ENCODE measurements at regions not wholly inside any gene's neighbourhood (a gene's known extent, or its start where the extent isn't known, plus 50 kb on each side); places are given as distances from the start of the nearest gene placed in this dataset.

- peaks cover 8% of the 10 kb centered on the region for H3K4me1 ChIP-seq
- H3K4me3 ChIP-seq = no peak overlapping the region
- FAIRE-seq (no peak), DNase-seq (ENCODE audit: low read depth in 1 of 2, low spot score in 1 of 2) (peak in 1 of 2 experiments; percentile 26), ATAC-seq (peak; percentile 63 to 72; a peak in 4 of 6 replicates)
- H3K9me3 ChIP-seq = no peaks in the 10 kb centered on the region
- H3K4me2 ChIP-seq = no peak overlapping the region
- CTCF ChIA-PET = interaction anchor here (0.6 to 2.8 kb wide), 4 partner anchors 17 to 115 kb away, joined by 3 to 6 read pairs (median 4); no protein-coding TSS in a partner anchor
- POLR2A ChIA-PET = no interaction called here
- H3K27ac ChIP-seq = peak overlapping the region; percentile 59 to 78; a peak in 5 of 6 replicates
- WGBS (ENCODE audit: missing lambda C conversion rate) = 88% methylated on average over 6 of the region's 8 CpGs
- TF ChIP-seq MAFK (IDR thresholded peaks at IDR 0.05; ENCODE audit: partially characterized antibody) (peak; percentile 89), FOSL2 (IDR thresholded peaks at IDR 0.05) (no peak), FOSL2 (CRISPR knock-in tag; IDR thresholded peaks at IDR 0.05) (0 out of 2 replicates have a peak, but pooled peaks have one; percentile 15), CTCF (IDR thresholded peaks at IDR 0.05) (no peak), CEBPB (IDR thresholded peaks at IDR 0.05) (no peak)
Measured at GRCh38 chr2:45190481-45190942, 181.3 kb upstream of the SIX2 start.

- H3K9me3 ChIP-seq = no peaks in the 10 kb centered on the region
- 56% methylated on average over 5 of the region's 5 CpGs for WGBS (ENCODE audit: missing lambda C conversion rate)
- CTCF ChIA-PET = interaction anchor here (1.3 kb wide), 1 partner anchor 310 kb away, joined by 4 read pairs; no protein-coding TSS in a partner anchor
- peak in 1 of 2 experiments; percentile 29 for DNase-seq (ENCODE audit: low read depth in 1 of 2, low spot score in 1 of 2)
- H3K4me2 ChIP-seq = no peak overlapping the region
- FAIRE-seq = no peak
- peaks cover 7% of the 10 kb centered on the region; the same call in 1 of the 3 replicates for H3K4me1 ChIP-seq
- POLR2A ChIA-PET = no interaction called here
- TF ChIP-seq BCL3 (IDR thresholded peaks at IDR 0.05) (no peak), RCOR1 (IDR thresholded peaks at IDR 0.05; ENCODE audit: low read depth, low read length) (no peak), PHF8 (IDR thresholded peaks at IDR 0.05; ENCODE audit: borderline replicate concordance, low read depth) (no peak), MAX (IDR thresholded peaks at IDR 0.05) (no peak), KDM5A (IDR thresholded peaks at IDR 0.05) (no peak), CBX2 (IDR thresholded peaks at IDR 0.05; ENCODE audit: borderline replicate concordance, low read depth) (no peak), CHD2 (IDR thresholded peaks at IDR 0.05; ENCODE audit: low read length, partially characterized antibody) (no peak), MAZ (IDR thresholded peaks at IDR 0.05; ENCODE audit: borderline replicate concordance, low read depth, low read length) (no peak), SREBF2 (IDR thresholded peaks at IDR 0.05) (no peak), NPAS2 (CRISPR knock-in tag; IDR thresholded peaks at IDR 0.05; ENCODE audit: borderline replicate concordance) (no peak)
- no peak overlapping the region for H3K27ac ChIP-seq
- peak in 1 of 2 experiments; percentile 66; a peak in 3 of 6 replicates for ATAC-seq
- H3K4me3 ChIP-seq = no peak overlapping the region
Measured at GRCh38 chr2:45184606-45185005, 175.4 kb upstream of the SIX2 start.

GRCh38 chr2:45182667-45183295 lies 173.5 kb upstream of the SIX2 start:
- ATAC-seq = no peak
- Histone ChIP-seq H3K4me3 (no peak overlapping the region), H3K4me2 (no peak overlapping the region), H3K9me3 (no peaks in the 10 kb centered on the region), H3K27ac (no peak overlapping the region), H3K4me1 (peaks cover 7% of the 10 kb centered on the region; the same call in 1 of the 3 replicates)
- POLR2A ChIA-PET = no interaction called here
- TF ChIP-seq BHLHE40 (IDR thresholded peaks at IDR 0.05; ENCODE audit: low read depth, low read length) = no peak
- no peak for TF ChIP-seq ZFP36 (IDR thresholded peaks at IDR 0.05; ENCODE audit: borderline replicate concordance, partially characterized antibody)
- no peak for TF ChIP-seq GATA3 (IDR thresholded peaks at IDR 0.05; ENCODE audit: borderline replicate concordance)
- no peak for TF ChIP-seq TP53 (CRISPR knock-in tag; IDR thresholded peaks at IDR 0.05)
- TF ChIP-seq NFE2L2 (conservative IDR thresholded peaks at IDR 0.05; ENCODE audit: low read length) = no peak
- no peak for TF ChIP-seq CBX8 (IDR thresholded peaks at IDR 0.05)
- no peak for TF ChIP-seq PBX3 (IDR thresholded peaks at IDR 0.05)
- TF ChIP-seq ZNF302 (CRISPR knock-in tag; IDR thresholded peaks at IDR 0.05) = no peak
- TF ChIP-seq HOXB13 (CRISPR knock-in tag; IDR thresholded peaks at IDR 0.05; ENCODE audit: low read depth) = no peak
- TF ChIP-seq NPAS2 (CRISPR knock-in tag; IDR thresholded peaks at IDR 0.05; ENCODE audit: borderline replicate concordance) = no peak
- no peak for TF ChIP-seq CHD2 (IDR thresholded peaks at IDR 0.05; ENCODE audit: low read length, partially characterized antibody)
- no peak for TF ChIP-seq JUNB (IDR thresholded peaks at IDR 0.05)
- TF ChIP-seq CTCF (IDR thresholded peaks at IDR 0.05) = no peak
- no peak for TF ChIP-seq HOXA7 (CRISPR knock-in tag; IDR thresholded peaks at IDR 0.05)
- TF ChIP-seq BCL3 (IDR thresholded peaks at IDR 0.05) = no peak
- no peak for FAIRE-seq
- CTCF ChIA-PET = interaction anchor here (1.2 to 2.0 kb wide), 2 partner anchors 13 to 312 kb away, joined by 3 to 6 read pairs; no protein-coding TSS in a partner anchor
- DNase-seq (ENCODE audit: low read depth in 1 of 2, low spot score in 1 of 2) = no peak
- 81% methylated on average over 6 of the region's 6 CpGs for WGBS (ENCODE audit: missing lambda C conversion rate)

Measured in A549 (cell line).